ENCODE measurements at regions not wholly inside any gene's neighbourhood (a gene's known extent, or its start where the extent isn't known, plus 50 kb on each side); places are given as distances from the start of the nearest gene placed in this dataset.

- TF ChIP-seq POLR2AphosphoS5 (IDR thresholded peaks at IDR 0.05; ENCODE audit: low read depth, low read length) (no peak), POLR2A (IDR thresholded peaks at IDR 0.05; ENCODE audit: low read depth, low read length) (no peak), TAF1 (IDR thresholded peaks at IDR 0.05; ENCODE audit: low read depth, low read length) (no peak), SPI1 (IDR thresholded peaks at IDR 0.05; ENCODE audit: low read depth, low read length) (no peak)
Observed at GRCh38 chr2:8202132-8202531, 479.7 kb upstream of the ID2 start.

Measured in GM12891 (cell line).